Vagina (tissue), 2 donors: ENCODE measurements at regions not wholly inside any gene's neighbourhood (a gene's known extent, or its start where the extent isn't known, plus 50 kb on each side); places are given as distances from the start of the nearest gene placed in this dataset.

ENCODE experiments used
- DNase-seq, 2 donors: peaks; one replicate each; pipeline ENCODE4 v3.0.0-alpha.2; 2017; ENCODE audit errors: extremely low spot score in 2 of 2
- H3K27ac ChIP-seq: fragments of 200-600 bp; sonication (generic); one replicate; pipeline ENCODE4 v1.5.1; 2019
- H3K27me3 ChIP-seq: fragments of 200-600 bp; sonication (generic); one replicate; pipeline ENCODE4 v1.5.1; 2019
- H3K36me3 ChIP-seq, 2 donors: fragments of 200-600 bp; sonication (generic); one replicate each; pipeline ENCODE4 v1.5.1; 2017 to 2019
- H3K4me1 ChIP-seq: fragments of 200-600 bp; sonication (generic); one replicate; pipeline ENCODE4 v1.5.1; 2019
- H3K4me3 ChIP-seq, 2 donors: fragments of 200-600 bp; sonication (generic); 1 replicate in 1 of 2; 2 replicates in 1 of 2; pipeline ENCODE4 v1.5.1; 2016 to 2019
- H3K9me3 ChIP-seq: fragments of 200-600 bp; sonication (generic); one replicate; pipeline ENCODE4 v1.5.1; 2019
- CTCF ChIP-seq, 3 experiments: fragments of 450-650 bp in 2 of 3; fragments of 200-600 bp in 1 of 3; sonication (generic) in 1 of 3; IDR thresholded peaks; one replicate each; pipeline ENCODE4 v1.5.1; 2017 to 2019; ENCODE audit warnings: antibody characterized with exemption in 3 of 3, mild to moderate bottlenecking in 2 of 3, moderate library complexity in 2 of 3
- POLR2A ChIP-seq, 2 donors: fragments of 450-650 bp; IDR thresholded peaks; one replicate each; pipeline ENCODE4 v1.6.1; 2017; ENCODE audit warnings: antibody characterized with exemption in 2 of 2, mild to moderate bottlenecking in 2 of 2, moderate library complexity in 2 of 2
- POLR2AphosphoS5 ChIP-seq, 2 donors: sonication (generic); formaldehyde crosslinking; IDR thresholded peaks; one replicate each; pipeline ENCODE4 v1.9.0; 2017; ENCODE audit warnings: antibody characterized with exemption in 2 of 2, mild to moderate bottlenecking in 2 of 2, low read depth in 1 of 2; ENCODE audit not compliant: insufficient read depth in 1 of 2
- intact Hi-C: fragments of 100-400 bp; cut with DNase I; formaldehyde crosslinking; loops from one replicate; pipeline ENCODE4 v1.15.1; 2023

DNA sequence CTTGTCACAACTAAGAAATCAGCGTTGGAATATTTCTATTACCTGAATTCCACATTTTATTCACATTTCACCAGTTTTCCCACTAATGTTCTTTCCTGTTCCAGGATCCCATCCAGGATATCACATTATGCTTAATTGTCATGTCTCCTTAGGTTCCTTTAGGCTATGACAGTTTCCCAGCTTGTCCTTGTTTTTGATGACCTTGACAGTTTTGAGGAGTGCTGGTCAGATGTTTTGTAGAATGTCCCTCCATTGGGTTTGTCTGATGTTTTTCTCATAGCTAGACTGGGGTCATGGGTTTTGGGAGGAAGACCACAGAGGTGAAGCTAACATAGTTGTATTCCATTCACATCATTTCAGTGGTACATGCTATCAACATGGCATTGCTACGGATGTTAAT lies 80.8 kb upstream of the HEPHL1 start:
- DNase-seq: no peak
- no peak overlapping the region for H3K4me3 ChIP-seq
- H3K27me3 ChIP-seq: no peaks in the 10 kb centered on the region
- H3K9me3 ChIP-seq: no peaks in the 10 kb centered on the region
- H3K4me1 ChIP-seq: peaks cover 1% of the 10 kb centered on the region
- intact Hi-C loops: no loop called here
- TF ChIP-seq POLR2A (IDR thresholded peaks at IDR 0.05) (no peak), POLR2AphosphoS5 (IDR thresholded peaks at IDR 0.05; ENCODE audit: insufficient read depth in 1 of 2, low read depth in 1 of 2) (no peak), CTCF (IDR thresholded peaks at IDR 0.05) (no peak)
- no peaks in the 10 kb centered on the region for H3K36me3 ChIP-seq
- no peak overlapping the region for H3K27ac ChIP-seq

DNA sequence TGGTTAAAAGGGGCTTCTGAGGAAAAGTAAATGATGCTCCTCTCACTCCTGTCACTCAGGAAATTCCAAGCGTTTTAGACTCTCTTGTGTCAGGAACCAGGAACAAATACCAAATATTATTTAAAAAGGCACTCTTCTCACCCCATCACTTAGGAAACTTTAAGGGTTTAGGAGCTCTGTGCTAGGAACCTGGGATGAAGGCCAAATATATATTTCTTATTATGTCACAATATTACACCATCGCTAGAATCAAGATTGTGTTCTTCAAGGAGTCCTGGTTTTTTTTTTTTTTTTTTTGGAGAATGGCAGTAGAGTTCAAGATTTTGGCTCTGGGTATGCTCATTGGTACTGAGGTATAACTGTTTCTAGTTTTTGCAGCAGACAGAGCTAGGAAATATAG lies 79.0 kb upstream of the HEPHL1 start:
- peaks cover 4% of the 10 kb centered on the region for H3K4me1 ChIP-seq
- H3K36me3 ChIP-seq: no peaks in the 10 kb centered on the region
- H3K27me3 ChIP-seq: no peaks in the 10 kb centered on the region
- intact Hi-C loops: no loop called here
- no peak for DNase-seq
- H3K4me3 ChIP-seq: no peak overlapping the region
- no peak overlapping the region for H3K27ac ChIP-seq
- no peak for TF ChIP-seq CTCF (IDR thresholded peaks at IDR 0.05)
- no peaks in the 10 kb centered on the region for H3K9me3 ChIP-seq

- Histone ChIP-seq H3K36me3 (no peaks in the 10 kb centered on the region), H3K9me3 (no peaks in the 10 kb centered on the region), H3K27ac (no peak overlapping the region), H3K4me1 (peaks cover 13% of the 10 kb centered on the region), H3K4me3 (no peak overlapping the region), H3K27me3 (no peaks in the 10 kb centered on the region)
- TF ChIP-seq POLR2AphosphoS5 (IDR thresholded peaks at IDR 0.05; ENCODE audit: insufficient read depth in 1 of 2, low read depth in 1 of 2): no peak
- TF ChIP-seq CTCF (IDR thresholded peaks at IDR 0.05): no peak
- no peak for DNase-seq
- intact Hi-C loops: no loop called here
These were observed 75.6 kb upstream of the HEPHL1 start for GRCh38 chr11:93945596-93945995.

GRCh38 chr11:93952082-93952780 lies 68.9 kb upstream of the HEPHL1 start:
- no peak for TF ChIP-seq CTCF (IDR thresholded peaks at IDR 0.05)
- no peak for TF ChIP-seq POLR2AphosphoS5 (IDR thresholded peaks at IDR 0.05; ENCODE audit: insufficient read depth in 1 of 2, low read depth in 1 of 2)
- TF ChIP-seq POLR2A (IDR thresholded peaks at IDR 0.05): no peak
- no peak for DNase-seq

GRCh38 chr11:93957397-93957952 lies 63.7 kb upstream of the HEPHL1 start:
- no peak for TF ChIP-seq POLR2AphosphoS5 (IDR thresholded peaks at IDR 0.05; ENCODE audit: insufficient read depth in 1 of 2, low read depth in 1 of 2)
- Histone ChIP-seq H3K27ac (no peak overlapping the region), H3K9me3 (no peaks in the 10 kb centered on the region), H3K27me3 (no peaks in the 10 kb centered on the region), H3K36me3 (no peaks in the 10 kb centered on the region), H3K4me1 (no peaks in the 10 kb centered on the region), H3K4me3 (no peak overlapping the region)
- intact Hi-C loops: no loop called here
- no peak for DNase-seq

More at GRCh38 chr11:93952082-93952780, 68.9 kb upstream of the HEPHL1 start:
- H3K36me3 ChIP-seq: no peaks in the 10 kb centered on the region
- no peaks in the 10 kb centered on the region for H3K9me3 ChIP-seq
- no peaks in the 10 kb centered on the region for H3K27me3 ChIP-seq
- no peak overlapping the region for H3K27ac ChIP-seq
- no peak overlapping the region for H3K4me3 ChIP-seq
- H3K4me1 ChIP-seq: peaks cover 9% of the 10 kb centered on the region
- intact Hi-C loops: no loop called here
